ENCODE measurements at regions not wholly inside any gene's neighbourhood (a gene's known extent, or its start where the extent isn't known, plus 50 kb on each side); places are given as distances from the start of the nearest gene placed in this dataset.

DNA sequence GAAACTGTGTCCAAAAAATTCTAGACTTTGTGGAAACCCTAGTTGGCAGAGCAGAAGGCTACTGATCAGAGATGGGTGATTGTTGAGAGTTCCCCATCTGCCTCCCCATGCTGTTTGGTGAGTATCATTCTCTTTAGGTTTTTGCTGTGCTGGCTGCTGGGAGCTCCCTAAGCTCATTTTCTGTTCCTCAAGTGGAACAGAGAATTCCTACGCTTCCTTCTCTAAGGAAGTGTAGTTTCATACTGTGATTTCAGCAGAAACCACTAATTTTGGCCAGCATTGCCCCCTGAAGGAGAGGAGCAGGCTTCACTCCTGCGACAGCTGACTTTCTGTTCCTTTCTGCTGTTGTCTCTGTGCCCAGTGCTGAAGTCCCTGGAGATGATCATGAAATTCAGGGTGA, 355.3 kb upstream of the NPVF start:
- ATAC-seq (ENCODE audit: low read depth), result no peak
- WGBS (ENCODE audit: insufficient coverage), result 90% methylated on average over 2 of the region's 2 CpGs

DNA sequence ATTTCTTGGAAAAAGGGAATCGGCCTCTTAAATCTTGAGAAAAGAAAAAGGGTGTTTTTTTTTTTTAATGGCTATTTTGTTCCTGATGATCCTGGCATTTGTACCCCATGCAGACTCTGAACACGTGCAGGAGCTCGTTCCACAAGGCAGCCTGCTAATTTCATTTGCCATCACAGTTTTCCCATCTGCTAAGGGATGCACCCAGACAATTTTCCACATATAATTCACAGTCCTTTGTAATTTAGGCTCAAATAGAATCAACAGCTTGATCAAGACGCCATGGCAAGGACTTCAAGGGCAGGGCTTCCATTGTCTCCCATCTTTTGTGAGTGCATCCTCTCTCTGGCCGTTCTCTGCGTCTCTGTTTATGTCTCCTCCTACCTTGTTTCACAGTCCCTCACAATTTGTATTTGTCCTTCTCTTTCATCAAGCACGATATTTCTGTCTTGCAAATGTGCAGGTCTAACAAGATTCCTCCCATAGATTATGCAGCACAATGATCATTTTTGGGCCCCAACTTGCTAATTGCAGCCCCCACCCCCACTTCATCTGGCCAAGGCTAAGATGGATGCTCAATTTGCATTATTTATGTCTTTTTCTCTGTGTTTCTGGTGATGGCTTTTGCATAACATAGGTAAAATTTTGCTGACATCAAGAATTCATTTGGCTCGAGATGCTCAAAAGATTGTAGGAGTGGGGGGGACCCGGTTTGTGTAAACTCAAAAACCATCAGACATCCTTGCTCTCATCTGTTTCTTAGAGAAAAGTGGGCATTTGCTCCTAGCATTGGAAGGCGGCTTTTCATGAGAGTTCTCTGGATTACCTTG, 356.0 kb upstream of the NPVF start:
- no peaks in the 10 kb centered on the region for H4K20me1 ChIP-seq (ENCODE audit: control insufficient read depth, insufficient read depth, low read length, poor library complexity, severe bottlenecking)
- H3K9ac ChIP-seq (ENCODE audit: low read length), result no peak overlapping the region
- intact Hi-C loops (cut with micrococcal nuclease), result no loop called here
- no peaks in the 10 kb centered on the region for H3K36me3 ChIP-seq (replicated peaks in 1 of 2; ENCODE audit: control extremely low read depth in 1 of 2, control insufficient read depth in 1 of 2, extremely low read depth in 1 of 2, insufficient read depth in 2 of 2, low read length in 1 of 2)
- no peak overlapping the region for H3K4me2 ChIP-seq (replicated peaks; ENCODE audit: low read depth, low read length, poor library complexity, severe bottlenecking)
- TF ChIP-seq EZH2 (IDR thresholded peaks at IDR 0.05; ENCODE audit: borderline replicate concordance, insufficient read depth, low read depth, low read length, poor library complexity, severe bottlenecking), result no peak
- TF ChIP-seq, protein P1, sequence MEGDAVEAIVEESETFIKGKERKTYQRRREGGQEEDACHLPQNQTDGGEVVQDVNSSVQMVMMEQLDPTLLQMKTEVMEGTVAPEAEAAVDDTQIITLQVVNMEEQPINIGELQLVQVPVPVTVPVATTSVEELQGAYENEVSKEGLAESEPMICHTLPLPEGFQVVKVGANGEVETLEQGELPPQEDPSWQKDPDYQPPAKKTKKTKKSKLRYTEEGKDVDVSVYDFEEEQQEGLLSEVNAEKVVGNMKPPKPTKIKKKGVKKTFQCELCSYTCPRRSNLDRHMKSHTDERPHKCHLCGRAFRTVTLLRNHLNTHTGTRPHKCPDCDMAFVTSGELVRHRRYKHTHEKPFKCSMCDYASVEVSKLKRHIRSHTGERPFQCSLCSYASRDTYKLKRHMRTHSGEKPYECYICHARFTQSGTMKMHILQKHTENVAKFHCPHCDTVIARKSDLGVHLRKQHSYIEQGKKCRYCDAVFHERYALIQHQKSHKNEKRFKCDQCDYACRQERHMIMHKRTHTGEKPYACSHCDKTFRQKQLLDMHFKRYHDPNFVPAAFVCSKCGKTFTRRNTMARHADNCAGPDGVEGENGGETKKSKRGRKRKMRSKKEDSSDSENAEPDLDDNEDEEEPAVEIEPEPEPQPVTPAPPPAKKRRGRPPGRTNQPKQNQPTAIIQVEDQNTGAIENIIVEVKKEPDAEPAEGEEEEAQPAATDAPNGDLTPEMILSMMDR (IDR thresholded peaks at IDR 0.05), result no peak
- no peak overlapping the region for H3K27ac ChIP-seq (ENCODE audit: low read length in 2 of 2)
- CTCF ChIA-PET, result interaction anchor here (1.4 to 2.0 kb wide), 2 partner anchors 15 to 19 kb away, joined by 4 to 5 read pairs; no protein-coding TSS in a partner anchor
- ATAC-seq (ENCODE audit: low read depth) (no peak), DNase-seq (no peak)
- 80% methylated on average over 7 of the region's 10 CpGs for WGBS (ENCODE audit: insufficient coverage)
- no peaks in the 10 kb centered on the region for H3K9me3 ChIP-seq (ENCODE audit: control extremely low read depth in 1 of 3, control insufficient read depth in 2 of 3, insufficient read depth in 1 of 3, low read length in 2 of 3)
- H3K4me1 ChIP-seq (ENCODE audit: control insufficient read depth in 2 of 2, insufficient read depth in 2 of 2, low read length in 2 of 2), result peaks cover 0 to 7% of the 10 kb centered on the region in 2 donors
- Mint-ChIP-seq H3K4me1 (peaks cover 8% of the 10 kb centered on the region), H3K4me3 (no peak overlapping the region), H3K27me3 (peaks cover 19% of the 10 kb centered on the region), H3K9me3 (ENCODE audit: insufficient read depth) (no peaks in the 10 kb centered on the region), H3K27ac (no peak overlapping the region)
- H3K79me2 ChIP-seq (ENCODE audit: control insufficient read depth, insufficient read depth, low read length), result no peaks in the 10 kb centered on the region
- no peaks in the 10 kb centered on the region for H3K27me3 ChIP-seq (replicated peaks in 1 of 4; ENCODE audit: control extremely low read depth in 1 of 4, control insufficient read depth in 3 of 4, insufficient read depth in 4 of 4, low read length in 3 of 4)
- no peak overlapping the region for H3K4me3 ChIP-seq (ENCODE audit: control extremely low read depth in 1 of 5, extremely low read depth in 1 of 5, insufficient read depth in 1 of 5, low read depth in 2 of 5, low read length in 4 of 5)
- H2AFZ ChIP-seq (ENCODE audit: insufficient read depth, low read depth, low read length, poor library complexity, severe bottlenecking), result no peak overlapping the region
- POLR2A ChIA-PET, result no interaction called here

More for the DNA sequence above, 355.3 kb upstream of the NPVF start:
- H3K27ac Mint-ChIP-seq, result no peak overlapping the region
- Histone ChIP-seq H3K9me3 (ENCODE audit: control extremely low read depth in 1 of 3, control insufficient read depth in 2 of 3, insufficient read depth in 1 of 3, low read length in 2 of 3) (no peaks in the 10 kb centered on the region), H3K4me3 (ENCODE audit: control extremely low read depth in 1 of 5, extremely low read depth in 1 of 5, insufficient read depth in 1 of 5, low read depth in 2 of 5, low read length in 4 of 5) (no peak overlapping the region), H3K36me3 (replicated peaks in 1 of 2; ENCODE audit: control extremely low read depth in 1 of 2, control insufficient read depth in 1 of 2, extremely low read depth in 1 of 2, insufficient read depth in 2 of 2, low read length in 1 of 2) (no peaks in the 10 kb centered on the region), H3K4me1 (ENCODE audit: control insufficient read depth in 2 of 2, insufficient read depth in 2 of 2, low read length in 2 of 2) (peaks cover 0 to 7% of the 10 kb centered on the region in 2 donors), H3K9ac (ENCODE audit: low read length) (no peak overlapping the region), H3K27ac (ENCODE audit: low read length in 2 of 2) (no peak overlapping the region), H3K4me2 (replicated peaks; ENCODE audit: low read depth, low read length, poor library complexity, severe bottlenecking) (no peak overlapping the region), H3K27me3 (replicated peaks in 1 of 4; ENCODE audit: control extremely low read depth in 1 of 4, control insufficient read depth in 3 of 4, insufficient read depth in 4 of 4, low read length in 3 of 4) (no peaks in the 10 kb centered on the region), H2AFZ (ENCODE audit: insufficient read depth, low read depth, low read length, poor library complexity, severe bottlenecking) (no peak overlapping the region), H4K20me1 (ENCODE audit: control insufficient read depth, insufficient read depth, low read length, poor library complexity, severe bottlenecking) (no peaks in the 10 kb centered on the region), H3K79me2 (ENCODE audit: control insufficient read depth, insufficient read depth, low read length) (no peaks in the 10 kb centered on the region)
- no peak for DNase-seq
- H3K27me3 Mint-ChIP-seq, result peaks cover 18% of the 10 kb centered on the region
- no peaks in the 10 kb centered on the region for H3K9me3 Mint-ChIP-seq (ENCODE audit: insufficient read depth)
- ChIA-PET POLR2A (no interaction called here), CTCF (interaction anchor here (1.4 to 2.0 kb wide), 2 partner anchors 14 to 19 kb away, joined by 4 to 5 read pairs; no protein-coding TSS in a partner anchor)
- no peak for TF ChIP-seq EZH2 (IDR thresholded peaks at IDR 0.05; ENCODE audit: borderline replicate concordance, insufficient read depth, low read depth, low read length, poor library complexity, severe bottlenecking)
- TF ChIP-seq, protein P1 (IDR thresholded peaks at IDR 0.05), result no peak
- no peak overlapping the region for H3K4me3 Mint-ChIP-seq
- intact Hi-C loops (cut with micrococcal nuclease), result no loop called here
- peaks cover 8% of the 10 kb centered on the region for H3K4me1 Mint-ChIP-seq
